ENCODE measurements at regions not wholly inside any gene's neighbourhood (a gene's known extent, or its start where the extent isn't known, plus 50 kb on each side); places are given as distances from the start of the nearest gene placed in this dataset.
"Not testable (repeated sequence)": the region's sequence is repeated elsewhere in the genome, so short reads cannot be mapped to it uniquely, and the experiment has no call there.

DNA sequence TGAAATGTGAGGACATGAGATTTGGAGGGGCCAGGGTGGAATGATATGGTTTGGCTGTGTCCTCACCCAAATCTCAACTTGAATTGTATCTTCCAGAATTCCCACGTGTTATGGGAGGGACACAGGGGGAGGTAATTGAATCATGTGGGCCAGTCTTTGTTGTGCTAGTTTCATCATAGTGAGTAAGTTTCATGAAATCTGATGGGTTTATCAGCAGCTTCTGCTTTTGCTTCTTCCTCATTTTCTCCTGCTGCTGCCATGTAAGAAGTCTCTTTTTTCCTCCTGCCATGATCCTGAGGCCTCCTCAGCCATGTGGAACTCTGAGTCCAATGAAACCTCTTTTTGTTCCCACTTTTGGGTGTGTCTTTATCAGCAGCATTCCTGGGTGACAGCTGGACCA is 104.3 kb upstream of the UNC5B start:
- TF ChIP-seq, protein P1, sequence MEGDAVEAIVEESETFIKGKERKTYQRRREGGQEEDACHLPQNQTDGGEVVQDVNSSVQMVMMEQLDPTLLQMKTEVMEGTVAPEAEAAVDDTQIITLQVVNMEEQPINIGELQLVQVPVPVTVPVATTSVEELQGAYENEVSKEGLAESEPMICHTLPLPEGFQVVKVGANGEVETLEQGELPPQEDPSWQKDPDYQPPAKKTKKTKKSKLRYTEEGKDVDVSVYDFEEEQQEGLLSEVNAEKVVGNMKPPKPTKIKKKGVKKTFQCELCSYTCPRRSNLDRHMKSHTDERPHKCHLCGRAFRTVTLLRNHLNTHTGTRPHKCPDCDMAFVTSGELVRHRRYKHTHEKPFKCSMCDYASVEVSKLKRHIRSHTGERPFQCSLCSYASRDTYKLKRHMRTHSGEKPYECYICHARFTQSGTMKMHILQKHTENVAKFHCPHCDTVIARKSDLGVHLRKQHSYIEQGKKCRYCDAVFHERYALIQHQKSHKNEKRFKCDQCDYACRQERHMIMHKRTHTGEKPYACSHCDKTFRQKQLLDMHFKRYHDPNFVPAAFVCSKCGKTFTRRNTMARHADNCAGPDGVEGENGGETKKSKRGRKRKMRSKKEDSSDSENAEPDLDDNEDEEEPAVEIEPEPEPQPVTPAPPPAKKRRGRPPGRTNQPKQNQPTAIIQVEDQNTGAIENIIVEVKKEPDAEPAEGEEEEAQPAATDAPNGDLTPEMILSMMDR (IDR thresholded peaks at IDR 0.05), result not testable (repeated sequence)
- not testable (repeated sequence) for TF ChIP-seq EP300 (IDR thresholded peaks at IDR 0.05); POLR2A (IDR thresholded peaks at IDR 0.05; ENCODE audit: low read depth); POLR2AphosphoS5 (IDR thresholded peaks at IDR 0.05)
